HEK293 (cell line): ENCODE measurements at regions not wholly inside any gene's neighbourhood (a gene's known extent, or its start where the extent isn't known, plus 50 kb on each side); places are given as distances from the start of the nearest gene placed in this dataset.

ENCODE experiments used
- CTCF ChIA-PET: fragments of 350-600 bp; formaldehyde crosslinking; extraction: SDS; loops from one replicate; lab custom pipeline; 2021; ENCODE audit warnings: antibody characterized with exemption; lab: Yijun Ruan, JAX
- POLR2A ChIA-PET: fragments of 300-600 bp; formaldehyde crosslinking; extraction: SDS; loops from one replicate; lab custom pipeline; 2020; ENCODE audit warnings: antibody characterized with exemption, inconsistent platforms; lab: Yijun Ruan, JAX
- H3K27ac ChIP-seq: fragments of 200-500 bp; sonication (Bioruptor generic); 2 replicates; pipeline ENCODE4 v1.5.1; 2014; ENCODE audit warnings: low read depth, low read length, control low read depth, inconsistent platforms; ENCODE audit errors: extremely low read depth
- H3K36me3 ChIP-seq, 2 experiments: fragments of 200-500 bp in 1 of 2; sonication (Bioruptor generic) in 1 of 2; 1 replicate in 1 of 2; 2 replicates in 1 of 2; pipeline ENCODE4 v1.5.1; 2014 to 2017; ENCODE audit warnings: inconsistent platforms in 2 of 2, low read length in 2 of 2; ENCODE audit not compliant: control insufficient read depth in 2 of 2, insufficient read depth in 1 of 2
- H3K4me1 ChIP-seq: fragments of 200-500 bp; sonication (Bioruptor generic); 2 replicates; pipeline ENCODE4 v1.5.1; 2014; ENCODE audit warnings: mild to moderate bottlenecking, low read length, inconsistent platforms; ENCODE audit not compliant: control insufficient read depth, insufficient read depth
- H3K4me3 ChIP-seq: 2 replicates; pipeline ENCODE4 v1.5.1; 2011; ENCODE audit warnings: low read depth, mild to moderate bottlenecking, control low read depth, low read length, moderate library complexity
- H3K9me3 ChIP-seq: fragments of 200-500 bp; sonication (Bioruptor generic); 2 replicates; pipeline ENCODE4 v1.5.1; 2014; ENCODE audit warnings: low read depth, low read length, inconsistent platforms; ENCODE audit not compliant: control insufficient read depth, insufficient read depth
- IKZF3 ChIP-seq: fragments of 450-650 bp; IDR thresholded peaks from 2 replicates; pipeline ENCODE4 v1.5.0; 2018; ENCODE audit warnings: missing biosample characterization, mild to moderate bottlenecking, missing genetic modification characterization, moderate library complexity
- KLF16 ChIP-seq: fragments of 450-650 bp; formaldehyde crosslinking; IDR thresholded peaks from 2 replicates; pipeline ENCODE4 v1.5.1; 2017; ENCODE audit warnings: missing biosample characterization, missing genetic modification characterization
- PRDM1 ChIP-seq: fragments of 450-650 bp; formaldehyde crosslinking; IDR thresholded peaks from 2 replicates; pipeline ENCODE4; 2016; ENCODE audit warnings: missing biosample characterization, missing genetic modification characterization
- ZNF132 ChIP-seq: fragments of 450-650 bp; formaldehyde crosslinking; IDR thresholded peaks from 2 replicates; pipeline ENCODE4 v1.5.1; 2017; ENCODE audit warnings: missing biosample characterization, missing genetic modification characterization, borderline replicate concordance
- ZNF174 ChIP-seq: fragments of 450-650 bp; formaldehyde crosslinking; IDR thresholded peaks from 2 replicates; pipeline ENCODE4 v1.5.0; 2017; ENCODE audit warnings: missing biosample characterization, mild to moderate bottlenecking, missing genetic modification characterization
- ZNF18 ChIP-seq: fragments of 450-650 bp; formaldehyde crosslinking; IDR thresholded peaks from 2 replicates; pipeline ENCODE4 v1.5.1; 2016; ENCODE audit warnings: missing biosample characterization, missing genetic modification characterization
- ZNF274 ChIP-seq, 2 experiments: fragments of 200-500 bp in 1 of 2; fragments of 450-650 bp in 1 of 2; sonication (Bioruptor generic) in 1 of 2; formaldehyde crosslinking in 1 of 2; IDR thresholded peaks; 2 replicates each; pipeline versions ENCODE4 v1.5.1 to v1.6.1; 2014 to 2016; ENCODE audit warnings: borderline replicate concordance in 1 of 2, inconsistent platforms in 1 of 2, low read length in 1 of 2, missing biosample characterization in 1 of 2, missing genetic modification characterization in 1 of 2
- ZNF544 ChIP-seq: fragments of 450-650 bp; formaldehyde crosslinking; IDR thresholded peaks from 2 replicates; pipeline ENCODE4 v1.5.0; 2017; ENCODE audit warnings: missing biosample characterization, missing genetic modification characterization
- ZNF548 ChIP-seq: fragments of 450-650 bp; formaldehyde crosslinking; IDR thresholded peaks from 2 replicates; pipeline ENCODE4 v1.5.1; 2016; ENCODE audit warnings: missing biosample characterization, missing genetic modification characterization
- ZNF585B ChIP-seq: fragments of 450-650 bp; formaldehyde crosslinking; IDR thresholded peaks from 2 replicates; pipeline ENCODE4 v1.5.1; 2016; ENCODE audit warnings: missing biosample characterization, missing genetic modification characterization

- H3K4me3 ChIP-seq = no peak overlapping the region
- no peaks in the 10 kb centered on the region for H3K9me3 ChIP-seq
- TF ChIP-seq ZNF274 (IDR thresholded peaks at IDR 0.05; ENCODE audit: low read length) (no peak), ZNF274 (tag by site-specific recombination; IDR thresholded peaks at IDR 0.05; ENCODE audit: borderline replicate concordance) (no peak), ZNF585B (tag by site-specific recombination) (no peak), ZNF548 (tag by site-specific recombination) (no peak), ZNF544 (tag by site-specific recombination) (no peak), IKZF3 (tag by site-specific recombination) (no peak), ZNF132 (tag by site-specific recombination) (no peak), PRDM1 (no peak), ZNF174 (tag by site-specific recombination) (no peak), KLF16 (no peak), ZNF18 (no peak)
- ChIA-PET POLR2A (no interaction called here), CTCF (no interaction called here)
- no peak overlapping the region for H3K27ac ChIP-seq
- no peaks in the 10 kb centered on the region for H3K36me3 ChIP-seq
- no peaks in the 10 kb centered on the region for H3K4me1 ChIP-seq
Measured at GRCh38 chr1:157941939-157942338, 51.5 kb upstream of the KIRREL1 start.
